ENCODE measurements at regions not wholly inside any gene's neighbourhood (a gene's known extent, or its start where the extent isn't known, plus 50 kb on each side); places are given as distances from the start of the nearest gene placed in this dataset.

DNA sequence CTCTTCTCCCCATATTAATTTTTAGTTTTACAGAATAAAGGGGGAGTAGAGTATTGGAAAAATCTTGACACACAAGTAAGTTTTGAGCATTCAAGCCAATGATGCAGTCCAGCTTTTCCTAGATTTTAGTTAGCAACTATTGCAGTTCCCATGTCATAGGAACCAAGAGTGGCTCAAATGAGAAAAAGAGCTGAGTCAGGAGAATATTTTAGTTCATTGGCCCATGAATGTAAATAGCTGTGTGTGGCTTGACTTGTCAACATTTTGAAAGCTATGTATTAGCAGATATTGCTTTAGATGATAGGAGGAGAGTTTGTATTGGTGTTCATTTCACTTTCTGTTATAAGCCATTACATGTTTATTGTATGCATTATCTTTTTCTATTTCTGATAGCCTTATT lies 853.7 kb downstream of the PLOD2 start:
- TF ChIP-seq, protein P1, sequence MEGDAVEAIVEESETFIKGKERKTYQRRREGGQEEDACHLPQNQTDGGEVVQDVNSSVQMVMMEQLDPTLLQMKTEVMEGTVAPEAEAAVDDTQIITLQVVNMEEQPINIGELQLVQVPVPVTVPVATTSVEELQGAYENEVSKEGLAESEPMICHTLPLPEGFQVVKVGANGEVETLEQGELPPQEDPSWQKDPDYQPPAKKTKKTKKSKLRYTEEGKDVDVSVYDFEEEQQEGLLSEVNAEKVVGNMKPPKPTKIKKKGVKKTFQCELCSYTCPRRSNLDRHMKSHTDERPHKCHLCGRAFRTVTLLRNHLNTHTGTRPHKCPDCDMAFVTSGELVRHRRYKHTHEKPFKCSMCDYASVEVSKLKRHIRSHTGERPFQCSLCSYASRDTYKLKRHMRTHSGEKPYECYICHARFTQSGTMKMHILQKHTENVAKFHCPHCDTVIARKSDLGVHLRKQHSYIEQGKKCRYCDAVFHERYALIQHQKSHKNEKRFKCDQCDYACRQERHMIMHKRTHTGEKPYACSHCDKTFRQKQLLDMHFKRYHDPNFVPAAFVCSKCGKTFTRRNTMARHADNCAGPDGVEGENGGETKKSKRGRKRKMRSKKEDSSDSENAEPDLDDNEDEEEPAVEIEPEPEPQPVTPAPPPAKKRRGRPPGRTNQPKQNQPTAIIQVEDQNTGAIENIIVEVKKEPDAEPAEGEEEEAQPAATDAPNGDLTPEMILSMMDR (IDR thresholded peaks at IDR 0.05) = no peak
- TF ChIP-seq POLR2A (IDR thresholded peaks at IDR 0.05) (no peak), POLR2AphosphoS5 (IDR thresholded peaks at IDR 0.05) (no peak)

Data from breast epithelium (tissue), 3 donors.